GM23248 (cell line): ENCODE measurements at regions not wholly inside any gene's neighbourhood (a gene's known extent, or its start where the extent isn't known, plus 50 kb on each side); places are given as distances from the start of the nearest gene placed in this dataset.
"Not testable (repeated sequence)": the region's sequence is repeated elsewhere in the genome, so short reads cannot be mapped to it uniquely, and the experiment has no call there.

ENCODE experiments used
- DNase-seq: peaks from one replicate; pipeline ENCODE4 v3.0.0-alpha.2; 2015
- H2AFZ ChIP-seq: fragments of 200-600 bp; sonication (generic); 2 replicates; pipeline ENCODE4 v1.6.1; 2016; ENCODE audit warnings: antibody characterized with exemption
- H3F3A ChIP-seq: fragments of 200-600 bp; sonication (generic); 2 replicates; pipeline ENCODE4 v1.6.1; 2016; ENCODE audit warnings: mild to moderate bottlenecking, antibody characterized with exemption, mixed run types; ENCODE audit not compliant: insufficient read depth
- H3K27ac ChIP-seq: fragments of 200-600 bp; sonication (generic); 2 replicates; pipeline ENCODE4 v1.5.1; 2016; ENCODE audit warnings: mild to moderate bottlenecking
- H3K27me3 ChIP-seq: fragments of 200-600 bp; sonication (generic); replicated peaks from 2 replicates; pipeline ENCODE4 v1.6.1; 2016; ENCODE audit warnings: mild to moderate bottlenecking; ENCODE audit not compliant: insufficient read depth
- H3K36me3 ChIP-seq: fragments of 200-600 bp; sonication (generic); 2 replicates; pipeline ENCODE4 v1.6.1; 2016; ENCODE audit warnings: low read depth, mild to moderate bottlenecking
- H3K4me1 ChIP-seq: fragments of 200-600 bp; sonication (generic); 2 replicates; pipeline ENCODE4 v1.6.1; 2016; ENCODE audit warnings: mild to moderate bottlenecking; ENCODE audit not compliant: insufficient read depth
- H3K4me2 ChIP-seq: fragments of 200-600 bp; sonication (generic); one replicate; pipeline ENCODE4 v1.6.1; 2016; ENCODE audit warnings: mild to moderate bottlenecking; ENCODE audit not compliant: unreplicated experiment
- H3K4me3 ChIP-seq: fragments of 200-600 bp; sonication (generic); 2 replicates; pipeline ENCODE4 v1.5.1; 2016; ENCODE audit warnings: mild to moderate bottlenecking
- H3K79me2 ChIP-seq: fragments of 200-600 bp; sonication (generic); 2 replicates; pipeline ENCODE4 v1.6.1; 2016; ENCODE audit warnings: mild to moderate bottlenecking; ENCODE audit not compliant: insufficient read depth
- H3K9ac ChIP-seq: fragments of 200-600 bp; sonication (generic); 2 replicates; pipeline ENCODE4 v1.6.1; 2016; ENCODE audit warnings: mild to moderate bottlenecking
- H3K9me2 ChIP-seq: fragments of 200-600 bp; sonication (generic); 2 replicates; pipeline ENCODE4 v1.6.1; 2016; ENCODE audit warnings: mixed run types, mild to moderate bottlenecking, moderate library complexity; ENCODE audit not compliant: insufficient read depth
- H3K9me3 ChIP-seq: fragments of 200-600 bp; sonication (generic); one replicate; pipeline ENCODE4 v1.6.1; 2017; ENCODE audit warnings: low read depth
- H4K20me1 ChIP-seq: fragments of 200-600 bp; sonication (generic); 2 replicates; pipeline ENCODE4 v1.6.0; 2016; ENCODE audit not compliant: insufficient read depth
- EZH2 ChIP-seq: fragments of 200-600 bp; sonication (generic); IDR thresholded peaks from 2 replicates; pipeline ENCODE4 v1.6.1; 2018; ENCODE audit warnings: antibody characterized with exemption, mild to moderate bottlenecking; ENCODE audit not compliant: insufficient read depth, poor library complexity, severe bottlenecking
- EZH2phosphoT487 ChIP-seq: fragments of 200-600 bp; sonication (generic); IDR thresholded peaks from 2 replicates; pipeline ENCODE4 v1.6.1; 2018; ENCODE audit warnings: antibody characterized with exemption, moderate library complexity, mild to moderate bottlenecking, low read depth; ENCODE audit not compliant: insufficient read depth
- whole genome bisulfite sequencing, 2 experiments: methylation state at CpG; one replicate each; pipeline ENCODE4 v1.1.6; 2015 to 2017; ENCODE audit warnings: low lambda C conversion rate in 2 of 2, low coverage in 1 of 2; ENCODE audit errors: missing lambda C conversion rate in 2 of 2; 5-methylcytosine and 5-hydroxymethylcytosine counted together
- in situ Hi-C: fragments of 300-500 bp; cut with MboI; formaldehyde crosslinking; loops from 2 replicates; pipeline ENCODE4 v1.15.0; 2020

GRCh38 chr5:160497878-160498277, 76.2 kb downstream of the PTTG1 start:
- H3K4me1 ChIP-seq, result peaks cover 9% of the 10 kb centered on the region
- no peaks in the 10 kb centered on the region for H3F3A ChIP-seq
- H3K27ac ChIP-seq, result no peak overlapping the region
- H2AFZ ChIP-seq, result no peak overlapping the region
- H3K4me3 ChIP-seq, result no peak overlapping the region
- no peak for DNase-seq
- TF ChIP-seq EZH2 (no peak), EZH2phosphoT487 (no peak)
- H3K79me2 ChIP-seq, result no peaks in the 10 kb centered on the region
- no peaks in the 10 kb centered on the region for H3K9me3 ChIP-seq
- 91 to 98% methylated on average over 2 of the region's 2 CpGs for WGBS, 2 experiments
- no peaks in the 10 kb centered on the region for H4K20me1 ChIP-seq
- in situ Hi-C loops, result no loop called here
- no peaks in the 10 kb centered on the region for H3K9me2 ChIP-seq
- no peaks in the 10 kb centered on the region for H3K36me3 ChIP-seq
- no peak overlapping the region for H3K4me2 ChIP-seq
- no peak overlapping the region for H3K9ac ChIP-seq
- no peaks in the 10 kb centered on the region; the same call in 1 of the 2 replicates for H3K27me3 ChIP-seq

- 91 to 96% methylated on average over 15 to 19 of the region's 21 CpGs for WGBS, 2 experiments
- H3K4me3 ChIP-seq, H3K27ac ChIP-seq, H3K9me2 ChIP-seq, H3K4me2 ChIP-seq, H3K79me2 ChIP-seq, DNase-seq, H3F3A ChIP-seq, H4K20me1 ChIP-seq, H3K4me1 ChIP-seq, in situ Hi-C loops, H3K36me3 ChIP-seq, H3K27me3 ChIP-seq, H3K9me3 ChIP-seq, H2AFZ ChIP-seq, H3K9ac ChIP-seq: not testable (repeated sequence)
Measured at GRCh38 chr5:160498441-160499043, 76.9 kb downstream of the PTTG1 start.

GRCh38 chr5:160500786-160501779, 79.4 kb downstream of the PTTG1 start:
- H3K9ac ChIP-seq, result no peak overlapping the region
- no peaks in the 10 kb centered on the region for H3K9me3 ChIP-seq
- no peak overlapping the region for H3K4me2 ChIP-seq
- no peak overlapping the region for H3K4me3 ChIP-seq
- TF ChIP-seq EZH2, result no peak
- TF ChIP-seq EZH2phosphoT487, result no peak
- DNase-seq, result no peak
- no peaks in the 10 kb centered on the region for H3K9me2 ChIP-seq
- in situ Hi-C loops, result no loop called here
- peaks cover 8% of the 10 kb centered on the region for H3K4me1 ChIP-seq
- H3F3A ChIP-seq, result no peaks in the 10 kb centered on the region
- no peaks in the 10 kb centered on the region for H3K79me2 ChIP-seq
- 64 to 65% methylated on average over 6 of the region's 6 CpGs for WGBS, 2 experiments
- H4K20me1 ChIP-seq, result no peaks in the 10 kb centered on the region
- no peak overlapping the region for H2AFZ ChIP-seq
- H3K36me3 ChIP-seq, result no peaks in the 10 kb centered on the region
- H3K27ac ChIP-seq, result no peak overlapping the region
- no peaks in the 10 kb centered on the region; the same call in 1 of the 2 replicates for H3K27me3 ChIP-seq

GRCh38 chr5:160504906-160505305, 83.3 kb downstream of the PTTG1 start:
- no peak overlapping the region for H3K4me3 ChIP-seq
- no peaks in the 10 kb centered on the region for H3K9me2 ChIP-seq
- no peak overlapping the region for H3K4me2 ChIP-seq
- WGBS, 2 experiments, result 71 to 82% methylated on average over 2 of the region's 2 CpGs
- H3K27me3 ChIP-seq, result no peaks in the 10 kb centered on the region; the same call in 1 of the 2 replicates
- H2AFZ ChIP-seq, result no peak overlapping the region
- no peaks in the 10 kb centered on the region for H3F3A ChIP-seq
- H3K4me1 ChIP-seq, result peaks cover 20% of the 10 kb centered on the region
- no peaks in the 10 kb centered on the region for H3K9me3 ChIP-seq
- H3K79me2 ChIP-seq, result no peaks in the 10 kb centered on the region
- in situ Hi-C loops, result no loop called here
- no peak overlapping the region for H3K9ac ChIP-seq
- H3K27ac ChIP-seq, result no peak overlapping the region
- no peaks in the 10 kb centered on the region for H4K20me1 ChIP-seq
- H3K36me3 ChIP-seq, result no peaks in the 10 kb centered on the region
- TF ChIP-seq EZH2phosphoT487, result no peak
- no peak for TF ChIP-seq EZH2
- no peak for DNase-seq
